K562 (cell line): ENCODE measurements at regions not wholly inside any gene's neighbourhood (a gene's known extent, or its start where the extent isn't known, plus 50 kb on each side); places are given as distances from the start of the nearest gene placed in this dataset.

Source experiments
- JUN ChIP-seq, 2 experiments: sonication (generic) in 1 of 2; formaldehyde crosslinking in 1 of 2; IDR thresholded peaks; 2 replicates each; pipeline versions ENCODE4 v1.6.1 to v1.8.0; 2012 to 2022; ENCODE audit warnings: borderline replicate concordance in 2 of 2, mild to moderate bottlenecking in 2 of 2, improper control_type of control experiment in 1 of 2, low read depth in 1 of 2, low read length in 1 of 2, missing genetic modification reagents in 1 of 2
- KLF16 ChIP-seq: IDR thresholded peaks from 2 replicates; pipeline ENCODE4 v1.6.1; 2016; ENCODE audit warnings: antibody characterized with exemption
- TF ChIP-seq, protein P1 (sequence below), 3 experiments: IDR thresholded peaks in 2 of 3; conservative IDR thresholded peaks in 1 of 3; 2 replicates each; pipeline ENCODE4 v1.5.1; 2011 to 2012; ENCODE audit warnings: low read length in 3 of 3, mild to moderate bottlenecking in 3 of 3, control low read depth in 2 of 3, improper control_type of control experiment in 1 of 3, inconsistent platforms in 1 of 3, low read depth in 1 of 3, mixed read lengths in 1 of 3, moderate library complexity in 1 of 3; ENCODE audit not compliant: insufficient read depth in 2 of 3

DNA sequence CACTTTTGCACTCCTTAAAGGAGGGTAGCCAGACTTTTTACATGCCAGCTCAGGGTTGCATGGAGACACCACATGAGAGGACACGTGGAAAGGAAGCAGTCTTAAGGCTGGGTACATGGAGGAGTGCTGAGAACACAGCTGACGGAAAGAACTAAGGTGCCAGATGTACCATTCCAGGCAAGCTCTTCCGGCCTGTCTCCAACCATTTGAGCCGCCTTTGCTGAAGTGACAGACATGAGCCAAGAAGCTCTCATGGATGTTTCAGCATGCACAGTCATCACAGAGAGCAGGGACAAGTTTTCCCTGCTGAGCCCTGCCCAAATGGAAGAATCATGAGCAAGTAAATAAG is 83.4 kb upstream of the BMP2K start:
- TF ChIP-seq KLF16 = no peak
- TF ChIP-seq, protein P1, sequence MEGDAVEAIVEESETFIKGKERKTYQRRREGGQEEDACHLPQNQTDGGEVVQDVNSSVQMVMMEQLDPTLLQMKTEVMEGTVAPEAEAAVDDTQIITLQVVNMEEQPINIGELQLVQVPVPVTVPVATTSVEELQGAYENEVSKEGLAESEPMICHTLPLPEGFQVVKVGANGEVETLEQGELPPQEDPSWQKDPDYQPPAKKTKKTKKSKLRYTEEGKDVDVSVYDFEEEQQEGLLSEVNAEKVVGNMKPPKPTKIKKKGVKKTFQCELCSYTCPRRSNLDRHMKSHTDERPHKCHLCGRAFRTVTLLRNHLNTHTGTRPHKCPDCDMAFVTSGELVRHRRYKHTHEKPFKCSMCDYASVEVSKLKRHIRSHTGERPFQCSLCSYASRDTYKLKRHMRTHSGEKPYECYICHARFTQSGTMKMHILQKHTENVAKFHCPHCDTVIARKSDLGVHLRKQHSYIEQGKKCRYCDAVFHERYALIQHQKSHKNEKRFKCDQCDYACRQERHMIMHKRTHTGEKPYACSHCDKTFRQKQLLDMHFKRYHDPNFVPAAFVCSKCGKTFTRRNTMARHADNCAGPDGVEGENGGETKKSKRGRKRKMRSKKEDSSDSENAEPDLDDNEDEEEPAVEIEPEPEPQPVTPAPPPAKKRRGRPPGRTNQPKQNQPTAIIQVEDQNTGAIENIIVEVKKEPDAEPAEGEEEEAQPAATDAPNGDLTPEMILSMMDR (IDR thresholded peaks at IDR 0.05 in 2 of 3, conservative IDR thresholded peaks at IDR 0.05 in 1 of 3; ENCODE audit: insufficient read depth in 2 of 3, low read depth in 1 of 3, low read length in 3 of 3) = no peak
- TF ChIP-seq JUN (IDR thresholded peaks at IDR 0.05; ENCODE audit: borderline replicate concordance, low read depth, low read length) = no peak
- no peak for TF ChIP-seq JUN (CRISPR knock-in tag; IDR thresholded peaks at IDR 0.05; ENCODE audit: borderline replicate concordance)
